A673 (cell line): ENCODE measurements at regions not wholly inside any gene's neighbourhood (a gene's known extent, or its start where the extent isn't known, plus 50 kb on each side); places are given as distances from the start of the nearest gene placed in this dataset.
"Not testable (repeated sequence)": the region's sequence is repeated elsewhere in the genome, so short reads cannot be mapped to it uniquely, and the experiment has no call there.

Experiments used
- EZH2 ChIP-seq: fragments of 200-600 bp; sonication (generic); IDR thresholded peaks from 2 replicates; pipeline ENCODE4 v1.6.1; 2017; ENCODE audit warnings: borderline replicate concordance, low read depth, mild to moderate bottlenecking, mixed read lengths, antibody characterized with exemption, low read length; ENCODE audit not compliant: poor library complexity, severe bottlenecking
- TF ChIP-seq, protein P1 (sequence below): fragments of 300-800, 200-600 bp; sonication (generic); conservative IDR thresholded peaks from 2 replicates; pipeline ENCODE4 v1.5.1; 2017; ENCODE audit warnings: low read depth, mild to moderate bottlenecking, antibody characterized with exemption, low read length, moderate library complexity, mixed read lengths

DNA sequence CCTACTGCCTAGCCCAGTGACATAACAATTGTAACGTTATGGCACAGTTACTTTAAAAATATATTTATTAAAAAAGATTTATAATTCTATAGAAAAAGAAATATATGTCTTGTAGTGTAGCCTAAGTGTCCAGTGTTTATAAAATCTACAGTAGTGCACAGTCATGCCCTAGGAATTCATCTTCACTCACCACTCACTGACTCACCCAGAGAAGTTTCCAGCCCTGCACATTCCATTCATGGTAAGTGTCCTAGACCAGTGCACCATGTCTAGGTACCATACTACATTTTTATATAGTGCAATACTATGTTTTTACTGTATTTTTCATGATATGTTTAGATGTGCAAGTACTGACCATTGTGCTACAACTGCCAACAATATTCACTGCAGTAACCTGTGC is 947.9 kb upstream of the TPTE start:
- TF ChIP-seq, protein P1, sequence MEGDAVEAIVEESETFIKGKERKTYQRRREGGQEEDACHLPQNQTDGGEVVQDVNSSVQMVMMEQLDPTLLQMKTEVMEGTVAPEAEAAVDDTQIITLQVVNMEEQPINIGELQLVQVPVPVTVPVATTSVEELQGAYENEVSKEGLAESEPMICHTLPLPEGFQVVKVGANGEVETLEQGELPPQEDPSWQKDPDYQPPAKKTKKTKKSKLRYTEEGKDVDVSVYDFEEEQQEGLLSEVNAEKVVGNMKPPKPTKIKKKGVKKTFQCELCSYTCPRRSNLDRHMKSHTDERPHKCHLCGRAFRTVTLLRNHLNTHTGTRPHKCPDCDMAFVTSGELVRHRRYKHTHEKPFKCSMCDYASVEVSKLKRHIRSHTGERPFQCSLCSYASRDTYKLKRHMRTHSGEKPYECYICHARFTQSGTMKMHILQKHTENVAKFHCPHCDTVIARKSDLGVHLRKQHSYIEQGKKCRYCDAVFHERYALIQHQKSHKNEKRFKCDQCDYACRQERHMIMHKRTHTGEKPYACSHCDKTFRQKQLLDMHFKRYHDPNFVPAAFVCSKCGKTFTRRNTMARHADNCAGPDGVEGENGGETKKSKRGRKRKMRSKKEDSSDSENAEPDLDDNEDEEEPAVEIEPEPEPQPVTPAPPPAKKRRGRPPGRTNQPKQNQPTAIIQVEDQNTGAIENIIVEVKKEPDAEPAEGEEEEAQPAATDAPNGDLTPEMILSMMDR, result not testable (repeated sequence)
- TF ChIP-seq EZH2, result not testable (repeated sequence)
